ENCODE measurements at regions not wholly inside any gene's neighbourhood (a gene's known extent, or its start where the extent isn't known, plus 50 kb on each side); places are given as distances from the start of the nearest gene placed in this dataset.
"Not testable (repeated sequence)": the region's sequence is repeated elsewhere in the genome, so short reads cannot be mapped to it uniquely, and the experiment has no call there.

DNA sequence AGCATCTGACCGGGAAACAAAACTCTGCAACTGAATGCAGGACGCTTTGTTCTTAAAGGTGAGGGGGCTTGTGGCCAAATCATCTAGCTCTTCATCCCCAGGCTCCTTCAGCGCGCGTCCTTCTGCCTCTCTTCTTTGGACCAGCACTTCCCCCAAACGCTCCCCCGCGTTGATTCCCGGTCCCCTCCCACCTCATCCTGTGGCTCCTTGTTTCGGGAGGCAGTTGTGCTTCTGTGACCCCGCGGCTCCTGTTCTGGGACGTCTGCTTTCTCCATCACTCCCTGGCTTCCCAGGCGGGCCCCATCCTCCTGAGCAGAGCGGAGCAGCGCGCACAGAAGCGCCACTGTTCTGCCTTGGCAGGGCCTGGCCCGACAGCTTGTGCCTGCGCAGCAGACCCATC is 109.7 kb upstream of the ZNG1E start:
- H3K27ac ChIP-seq (ENCODE audit: low read depth, low read length); H4K20me1 ChIP-seq (ENCODE audit: low read depth, low read length); H3F3A ChIP-seq (ENCODE audit: insufficient read depth); H3K36me3 ChIP-seq (ENCODE audit: low read length); H3K4me3 ChIP-seq (ENCODE audit: insufficient read depth, low read length, poor library complexity, severe bottlenecking); H3K79me2 ChIP-seq (ENCODE audit: insufficient read depth, low read length); H3K9ac ChIP-seq (ENCODE audit: low read length); H3K4me2 ChIP-seq (ENCODE audit: low read depth, low read length, poor library complexity, severe bottlenecking); H3K9me3 ChIP-seq (ENCODE audit: insufficient read depth, low read length); H3K9me2 ChIP-seq (replicated peaks; ENCODE audit: insufficient read depth, low read length); H3K27me3 ChIP-seq (ENCODE audit: low read length); H2AFZ ChIP-seq (ENCODE audit: low read depth, low read length, severe bottlenecking): not testable (repeated sequence)

DNA sequence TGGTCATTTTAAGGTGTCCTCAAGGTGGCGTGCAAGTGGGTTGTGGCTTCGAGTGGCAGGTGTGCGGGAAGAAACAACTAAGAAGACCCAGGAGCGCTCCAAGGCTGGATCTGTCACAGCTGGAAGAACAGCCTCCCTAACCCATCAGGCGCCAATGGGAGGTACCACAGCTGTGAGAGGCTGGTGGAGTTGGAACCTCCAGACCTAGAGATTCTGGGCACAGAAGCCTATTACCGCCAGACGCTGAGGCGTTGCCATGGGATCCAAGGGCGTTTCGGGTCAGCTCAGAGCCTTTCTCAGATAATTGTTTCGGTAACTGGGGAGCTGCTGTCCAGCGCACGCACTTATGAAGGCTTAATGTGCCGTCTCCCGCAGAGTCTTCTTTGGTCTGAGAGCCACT is 156.7 kb upstream of the ZNG1E start:
- not testable (repeated sequence) for H3K79me2 ChIP-seq (ENCODE audit: insufficient read depth, low read length); H3F3A ChIP-seq (ENCODE audit: insufficient read depth)

DNA sequence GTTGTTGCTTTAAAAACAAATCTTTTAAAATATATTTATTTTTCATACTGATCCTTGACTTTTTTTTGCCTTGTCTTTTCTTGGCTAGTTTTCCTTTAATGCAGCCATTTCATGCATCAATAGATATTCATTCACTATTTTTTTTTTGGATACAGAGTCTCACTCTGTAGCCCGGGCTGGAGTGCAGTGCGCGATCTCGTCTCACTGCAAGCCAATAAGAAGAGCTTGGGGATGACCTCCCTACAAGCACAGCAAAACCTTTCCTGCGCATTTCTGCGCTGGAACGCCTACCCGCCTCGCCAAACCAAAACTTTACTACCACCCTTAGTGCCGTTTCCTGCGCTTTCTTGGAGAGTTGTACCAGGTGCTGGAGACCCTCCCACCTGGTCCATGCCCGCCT is 161.3 kb upstream of the ZNG1E start:
- not testable (repeated sequence) for H3K4me3 ChIP-seq (ENCODE audit: insufficient read depth, low read length, poor library complexity, severe bottlenecking)

More for the DNA sequence above, 156.7 kb upstream of the ZNG1E start:
- H3K9me3 ChIP-seq (ENCODE audit: insufficient read depth, low read length); H4K20me1 ChIP-seq (ENCODE audit: low read depth, low read length); H3K27me3 ChIP-seq (ENCODE audit: low read length); H3K9me2 ChIP-seq (replicated peaks; ENCODE audit: insufficient read depth, low read length); H3K27ac ChIP-seq (ENCODE audit: low read depth, low read length); H3K4me2 ChIP-seq (ENCODE audit: low read depth, low read length, poor library complexity, severe bottlenecking); H2AFZ ChIP-seq (ENCODE audit: low read depth, low read length, severe bottlenecking); H3K4me3 ChIP-seq (ENCODE audit: insufficient read depth, low read length, poor library complexity, severe bottlenecking); H3K36me3 ChIP-seq (ENCODE audit: low read length); H3K9ac ChIP-seq (ENCODE audit: low read length): not testable (repeated sequence)

DNA sequence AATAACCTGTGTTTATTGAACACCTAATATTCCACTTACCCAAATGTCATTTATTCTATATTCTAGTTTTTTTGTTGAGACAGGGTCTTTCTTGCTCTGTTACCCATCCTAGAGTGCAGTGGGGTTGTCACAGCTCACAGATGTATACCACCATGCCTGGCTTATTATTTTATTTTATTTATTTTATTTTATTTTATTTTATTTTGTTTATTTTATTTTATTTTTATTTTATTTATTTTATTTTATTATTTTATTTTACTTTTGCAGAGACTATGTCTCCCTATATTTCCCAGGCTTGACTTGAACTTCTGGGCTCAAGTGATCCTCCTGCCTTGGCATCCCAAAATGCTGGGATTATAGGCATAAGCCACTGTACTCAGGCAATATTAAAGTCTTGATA is 167.8 kb upstream of the ZNG1E start:
- not testable (repeated sequence) for H3K9ac ChIP-seq (ENCODE audit: low read length)

More for the DNA sequence above, 161.3 kb upstream of the ZNG1E start:
- H3K4me2 ChIP-seq (ENCODE audit: low read depth, low read length, poor library complexity, severe bottlenecking); H3K9ac ChIP-seq (ENCODE audit: low read length); H3K27ac ChIP-seq (ENCODE audit: low read depth, low read length); H3K79me2 ChIP-seq (ENCODE audit: insufficient read depth, low read length); H3K36me3 ChIP-seq (ENCODE audit: low read length); H4K20me1 ChIP-seq (ENCODE audit: low read depth, low read length); H3K9me2 ChIP-seq (replicated peaks; ENCODE audit: insufficient read depth, low read length); H3K27me3 ChIP-seq (ENCODE audit: low read length); H3F3A ChIP-seq (ENCODE audit: insufficient read depth); H2AFZ ChIP-seq (ENCODE audit: low read depth, low read length, severe bottlenecking); H3K9me3 ChIP-seq (ENCODE audit: insufficient read depth, low read length): not testable (repeated sequence)

DNA sequence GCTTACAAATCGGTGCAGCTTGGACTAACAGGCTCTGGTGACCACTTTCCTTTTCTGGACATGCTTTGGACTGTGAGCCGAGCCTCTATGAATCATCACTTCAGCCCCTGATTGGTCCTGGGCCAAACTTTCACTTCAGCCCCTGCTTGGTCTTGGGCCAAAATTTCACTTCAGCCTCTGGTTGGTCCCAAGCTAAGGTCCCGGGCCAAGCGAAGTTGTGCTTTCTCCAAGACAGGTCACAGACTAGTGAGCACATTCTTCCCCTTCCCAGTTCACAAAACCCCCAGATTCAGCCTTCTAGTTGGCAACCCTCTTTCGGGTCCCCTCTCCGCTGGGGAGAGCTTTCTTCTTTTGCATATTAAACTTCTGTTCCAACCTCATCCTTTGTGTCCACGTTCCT is 171.0 kb upstream of the ZNG1E start:
- not testable (repeated sequence) for H3K36me3 ChIP-seq (ENCODE audit: low read length); H4K20me1 ChIP-seq (ENCODE audit: low read depth, low read length); H3K27me3 ChIP-seq (ENCODE audit: low read length); H3K79me2 ChIP-seq (ENCODE audit: insufficient read depth, low read length); H3F3A ChIP-seq (ENCODE audit: insufficient read depth); H3K9me2 ChIP-seq (replicated peaks; ENCODE audit: insufficient read depth, low read length); H3K9me3 ChIP-seq (ENCODE audit: insufficient read depth, low read length); H3K27ac ChIP-seq (ENCODE audit: low read depth, low read length); H2AFZ ChIP-seq (ENCODE audit: low read depth, low read length, severe bottlenecking); H3K9ac ChIP-seq (ENCODE audit: low read length); H3K4me3 ChIP-seq (ENCODE audit: insufficient read depth, low read length, poor library complexity, severe bottlenecking); H3K4me2 ChIP-seq (ENCODE audit: low read depth, low read length, poor library complexity, severe bottlenecking)

More for the DNA sequence above, 167.8 kb upstream of the ZNG1E start:
- not testable (repeated sequence) for H3K27me3 ChIP-seq (ENCODE audit: low read length); H3F3A ChIP-seq (ENCODE audit: insufficient read depth); H3K36me3 ChIP-seq (ENCODE audit: low read length); H3K9me2 ChIP-seq (replicated peaks; ENCODE audit: insufficient read depth, low read length); H3K9me3 ChIP-seq (ENCODE audit: insufficient read depth, low read length); H4K20me1 ChIP-seq (ENCODE audit: low read depth, low read length); H3K27ac ChIP-seq (ENCODE audit: low read depth, low read length); H3K4me3 ChIP-seq (ENCODE audit: insufficient read depth, low read length, poor library complexity, severe bottlenecking); H3K79me2 ChIP-seq (ENCODE audit: insufficient read depth, low read length); H3K4me2 ChIP-seq (ENCODE audit: low read depth, low read length, poor library complexity, severe bottlenecking); H2AFZ ChIP-seq (ENCODE audit: low read depth, low read length, severe bottlenecking)

DNA sequence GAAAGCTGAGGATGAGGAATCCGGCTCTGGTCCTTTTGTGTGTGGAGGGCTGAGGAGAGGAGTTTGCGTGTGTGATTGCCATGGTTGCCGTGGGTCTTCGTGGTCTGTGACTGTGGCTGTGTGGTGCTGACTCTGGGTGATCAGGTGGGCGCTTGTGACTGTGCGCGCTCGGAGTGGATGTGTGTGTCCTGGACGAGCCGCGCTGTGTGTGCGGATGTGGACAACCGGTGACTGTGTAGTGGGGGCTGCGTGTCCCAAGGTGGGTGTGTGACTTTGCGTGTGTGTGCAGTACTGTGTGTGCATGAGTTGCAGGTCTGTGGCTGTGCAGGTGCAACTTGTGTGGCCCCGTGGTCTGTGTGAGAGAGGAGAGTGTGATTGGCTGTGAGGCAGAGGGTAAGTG is 172.0 kb upstream of the ZNG1E start:
- H3K9ac ChIP-seq (ENCODE audit: low read length); H3K4me3 ChIP-seq (ENCODE audit: insufficient read depth, low read length, poor library complexity, severe bottlenecking); H3K9me3 ChIP-seq (ENCODE audit: insufficient read depth, low read length); H4K20me1 ChIP-seq (ENCODE audit: low read depth, low read length); H3K27me3 ChIP-seq (ENCODE audit: low read length); H3K27ac ChIP-seq (ENCODE audit: low read depth, low read length); H3K79me2 ChIP-seq (ENCODE audit: insufficient read depth, low read length); H2AFZ ChIP-seq (ENCODE audit: low read depth, low read length, severe bottlenecking); H3K4me2 ChIP-seq (ENCODE audit: low read depth, low read length, poor library complexity, severe bottlenecking); H3K36me3 ChIP-seq (ENCODE audit: low read length); H3K9me2 ChIP-seq (replicated peaks; ENCODE audit: insufficient read depth, low read length); H3F3A ChIP-seq (ENCODE audit: insufficient read depth): not testable (repeated sequence)

DNA sequence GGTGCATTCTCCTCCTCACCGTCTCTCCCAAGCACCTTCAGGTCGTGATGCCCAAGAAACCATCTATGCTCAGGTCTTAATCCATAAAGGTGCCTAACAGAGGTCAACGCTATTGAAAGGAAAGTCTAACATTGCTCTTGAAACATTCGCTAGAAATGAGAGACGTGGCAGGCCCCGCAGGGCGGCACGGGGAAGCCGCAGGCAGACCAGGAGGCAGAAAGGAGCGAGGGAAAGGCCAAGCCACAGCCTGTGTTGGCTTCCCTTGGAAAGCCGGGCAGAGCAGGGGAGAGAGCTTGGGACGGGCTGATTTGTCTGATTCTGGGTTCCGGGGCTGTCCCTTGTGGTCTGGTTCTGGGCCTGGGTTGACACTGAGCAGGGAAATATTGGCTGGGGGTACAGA is 192.8 kb upstream of the ZNG1E start:
- not testable (repeated sequence) for H3K36me3 ChIP-seq (ENCODE audit: low read length); H3K9me2 ChIP-seq (replicated peaks; ENCODE audit: insufficient read depth, low read length)

DNA sequence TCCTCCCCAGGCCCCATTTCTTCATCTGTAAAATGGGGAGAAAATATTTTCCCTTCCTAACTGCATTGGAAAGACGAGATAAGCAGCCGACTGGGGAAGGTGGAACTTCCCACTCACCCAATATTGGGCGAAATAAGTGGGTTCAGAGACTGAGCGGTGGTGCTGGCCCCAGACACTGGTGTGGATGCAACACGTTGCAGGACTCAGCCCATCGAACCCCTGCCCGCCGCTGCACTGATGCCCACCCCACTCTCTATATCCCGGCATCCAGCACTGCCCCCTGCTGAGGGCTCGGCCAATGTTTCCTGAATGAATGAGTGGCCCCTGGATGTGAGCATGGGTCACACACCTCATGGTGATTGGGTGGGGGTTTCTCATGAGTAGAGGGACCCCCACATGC is 194.4 kb upstream of the ZNG1E start:
- not testable (repeated sequence) for H3K9me3 ChIP-seq (ENCODE audit: insufficient read depth, low read length); H4K20me1 ChIP-seq (ENCODE audit: low read depth, low read length)

More for the DNA sequence above, 192.8 kb upstream of the ZNG1E start:
- not testable (repeated sequence) for H3K27me3 ChIP-seq (ENCODE audit: low read length); H3K4me2 ChIP-seq (ENCODE audit: low read depth, low read length, poor library complexity, severe bottlenecking); H4K20me1 ChIP-seq (ENCODE audit: low read depth, low read length); H3K4me3 ChIP-seq (ENCODE audit: insufficient read depth, low read length, poor library complexity, severe bottlenecking); H3K9ac ChIP-seq (ENCODE audit: low read length); H3K27ac ChIP-seq (ENCODE audit: low read depth, low read length); H2AFZ ChIP-seq (ENCODE audit: low read depth, low read length, severe bottlenecking); H3K79me2 ChIP-seq (ENCODE audit: insufficient read depth, low read length); H3K9me3 ChIP-seq (ENCODE audit: insufficient read depth, low read length); H3F3A ChIP-seq (ENCODE audit: insufficient read depth)

More for the DNA sequence above, 194.4 kb upstream of the ZNG1E start:
- H3K27me3 ChIP-seq (ENCODE audit: low read length); H3K4me3 ChIP-seq (ENCODE audit: insufficient read depth, low read length, poor library complexity, severe bottlenecking); H2AFZ ChIP-seq (ENCODE audit: low read depth, low read length, severe bottlenecking); H3F3A ChIP-seq (ENCODE audit: insufficient read depth); H3K4me2 ChIP-seq (ENCODE audit: low read depth, low read length, poor library complexity, severe bottlenecking); H3K27ac ChIP-seq (ENCODE audit: low read depth, low read length); H3K9ac ChIP-seq (ENCODE audit: low read length); H3K79me2 ChIP-seq (ENCODE audit: insufficient read depth, low read length); H3K9me2 ChIP-seq (replicated peaks; ENCODE audit: insufficient read depth, low read length); H3K36me3 ChIP-seq (ENCODE audit: low read length): not testable (repeated sequence)
